ENCODE measurements at regions not wholly inside any gene's neighbourhood (a gene's known extent, or its start where the extent isn't known, plus 50 kb on each side); places are given as distances from the start of the nearest gene placed in this dataset.

GRCh38 chr14:71693381-71693780, 238.8 kb upstream of the RGS6 start:
- H3K36me3 Mint-ChIP-seq = no peaks in the 10 kb centered on the region
- no peaks in the 10 kb centered on the region for H3K9me3 Mint-ChIP-seq
- Histone ChIP-seq H3K27me3 (ENCODE audit: control insufficient read depth, insufficient read depth, low read length) (no peaks in the 10 kb centered on the region), H3K27ac (ENCODE audit: low read length) (no peak overlapping the region), H3K9me3 (ENCODE audit: control insufficient read depth, insufficient read depth, low read length) (no peaks in the 10 kb centered on the region), H3K4me3 (ENCODE audit: low read length) (no peak overlapping the region), H3K4me1 (ENCODE audit: control insufficient read depth, insufficient read depth, low read length) (no peaks in the 10 kb centered on the region), H3K36me3 (ENCODE audit: control insufficient read depth, insufficient read depth, low read length) (peaks cover 12% of the 10 kb centered on the region)
- DNase-seq (peak in 1 of 2 donors; percentile 37), ATAC-seq (no peak)
- peaks cover 11 to 19% of the 10 kb centered on the region in 2 donors for H3K4me1 Mint-ChIP-seq
- no peak overlapping the region for H3K27ac Mint-ChIP-seq
- 98% methylated on average over 4 of the region's 6 CpGs for WGBS (ENCODE audit: insufficient coverage)
- H3K27me3 Mint-ChIP-seq (ENCODE audit: low read depth in 2 of 2) = no peaks in the 10 kb centered on the region
- intact Hi-C loops (cut with micrococcal nuclease) = no loop called here
- TF ChIP-seq CTCF (IDR thresholded peaks at IDR 0.05) = no peak
- H3K4me3 Mint-ChIP-seq = no peak overlapping the region

- H3K27me3 ChIP-seq (ENCODE audit: control insufficient read depth, insufficient read depth, low read length) = no peaks in the 10 kb centered on the region
- WGBS (ENCODE audit: insufficient coverage) = 96% methylated on average over 8 of the region's 8 CpGs
- no peak overlapping the region for H3K27ac ChIP-seq (ENCODE audit: low read length)
- H3K4me3 ChIP-seq (ENCODE audit: low read length) = no peak overlapping the region
- Mint-ChIP-seq H3K9me3 (no peaks in the 10 kb centered on the region), H3K36me3 (no peaks in the 10 kb centered on the region), H3K4me1 (peaks cover 11 to 19% of the 10 kb centered on the region in 2 donors), H3K27me3 (ENCODE audit: low read depth in 2 of 2) (no peaks in the 10 kb centered on the region), H3K4me3 (no peak overlapping the region), H3K27ac (no peak overlapping the region)
- no peak for TF ChIP-seq CTCF (IDR thresholded peaks at IDR 0.05)
- H3K4me1 ChIP-seq (ENCODE audit: control insufficient read depth, insufficient read depth, low read length) = no peaks in the 10 kb centered on the region
- intact Hi-C loops (cut with micrococcal nuclease) = no loop called here
- ATAC-seq = no peak
- DNase-seq = no peak
- no peaks in the 10 kb centered on the region for H3K9me3 ChIP-seq (ENCODE audit: control insufficient read depth, insufficient read depth, low read length)
- H3K36me3 ChIP-seq (ENCODE audit: control insufficient read depth, insufficient read depth, low read length) = peaks cover 12% of the 10 kb centered on the region
Observed at GRCh38 chr14:71694591-71695530, 237.4 kb upstream of the RGS6 start.

DNA sequence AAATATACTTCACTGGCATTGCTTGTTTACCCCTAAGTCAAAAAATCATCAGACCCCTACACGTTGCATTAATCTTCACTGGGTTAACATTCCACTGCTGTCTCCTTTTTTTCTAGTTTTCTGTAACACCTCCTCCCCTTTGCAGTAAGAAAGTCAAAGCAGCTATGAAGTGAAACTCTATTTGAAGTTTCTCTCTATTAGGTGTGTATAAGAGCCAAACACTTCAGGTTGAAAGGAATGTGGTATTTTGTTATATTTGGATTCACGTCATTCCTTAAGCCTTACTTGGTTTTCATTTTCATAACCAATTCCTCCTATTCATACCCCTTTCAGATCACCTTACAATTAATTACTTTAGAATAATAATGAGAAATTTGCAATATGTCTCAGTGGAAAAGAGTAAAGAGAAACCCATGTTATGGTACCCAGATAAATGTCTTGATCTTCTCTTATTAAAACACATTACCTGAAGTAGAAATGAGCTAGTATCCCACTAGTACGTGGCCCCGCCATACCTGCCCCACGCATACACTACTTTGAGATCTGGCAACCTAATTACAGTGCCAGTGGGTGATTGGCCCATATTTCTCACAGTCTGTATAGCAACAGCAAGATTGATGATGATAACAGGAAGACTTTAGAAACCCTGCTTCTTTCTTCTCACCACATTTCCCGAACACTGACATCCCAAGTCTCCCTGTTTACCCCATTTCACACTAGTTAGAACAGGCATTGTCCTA, 236.4 kb upstream of the RGS6 start:
- WGBS (ENCODE audit: insufficient coverage) = 94% methylated on average over 5 of the region's 6 CpGs
- Histone ChIP-seq H3K27me3 (ENCODE audit: control insufficient read depth, insufficient read depth, low read length) (no peaks in the 10 kb centered on the region), H3K4me1 (ENCODE audit: control insufficient read depth, insufficient read depth, low read length) (no peaks in the 10 kb centered on the region), H3K27ac (ENCODE audit: low read length) (no peak overlapping the region), H3K9me3 (ENCODE audit: control insufficient read depth, insufficient read depth, low read length) (no peaks in the 10 kb centered on the region), H3K4me3 (ENCODE audit: low read length) (no peak overlapping the region), H3K36me3 (ENCODE audit: control insufficient read depth, insufficient read depth, low read length) (peaks cover 10% of the 10 kb centered on the region)
- peaks cover 11 to 19% of the 10 kb centered on the region in 2 donors for H3K4me1 Mint-ChIP-seq
- no peak for DNase-seq
- intact Hi-C loops (cut with micrococcal nuclease) = no loop called here
- peak overlapping the region in 1 of 2 donors; percentile 72 for H3K27ac Mint-ChIP-seq
- no peak overlapping the region for H3K4me3 Mint-ChIP-seq
- H3K27me3 Mint-ChIP-seq (ENCODE audit: low read depth in 2 of 2) = no peaks in the 10 kb centered on the region
- ATAC-seq = no peak
- no peaks in the 10 kb centered on the region for H3K36me3 Mint-ChIP-seq
- H3K9me3 Mint-ChIP-seq = no peaks in the 10 kb centered on the region
- no peak for TF ChIP-seq CTCF (IDR thresholded peaks at IDR 0.05)
